Fibroblast of lung (primary cell): ENCODE measurements at regions not wholly inside any gene's neighbourhood (a gene's known extent, or its start where the extent isn't known, plus 50 kb on each side); places are given as distances from the start of the nearest gene placed in this dataset.

Experiments
- EZH2 ChIP-seq: IDR thresholded peaks from 2 replicates; pipeline ENCODE4 v1.5.1; 2012; ENCODE audit warnings: low read length, control low read depth, mild to moderate bottlenecking; ENCODE audit errors: missing control alignments
- TF ChIP-seq, protein P1 (sequence below), 2 donors: IDR thresholded peaks in 1 of 2; conservative IDR thresholded peaks in 1 of 2; 1 replicate in 1 of 2; 2 replicates in 1 of 2; pipeline ENCODE4 v1.5.1; 2011 to 2012; ENCODE audit warnings: low read length in 2 of 2, control low read depth in 1 of 2, inconsistent platforms in 1 of 2, low read depth in 1 of 2, mild to moderate bottlenecking in 1 of 2

DNA sequence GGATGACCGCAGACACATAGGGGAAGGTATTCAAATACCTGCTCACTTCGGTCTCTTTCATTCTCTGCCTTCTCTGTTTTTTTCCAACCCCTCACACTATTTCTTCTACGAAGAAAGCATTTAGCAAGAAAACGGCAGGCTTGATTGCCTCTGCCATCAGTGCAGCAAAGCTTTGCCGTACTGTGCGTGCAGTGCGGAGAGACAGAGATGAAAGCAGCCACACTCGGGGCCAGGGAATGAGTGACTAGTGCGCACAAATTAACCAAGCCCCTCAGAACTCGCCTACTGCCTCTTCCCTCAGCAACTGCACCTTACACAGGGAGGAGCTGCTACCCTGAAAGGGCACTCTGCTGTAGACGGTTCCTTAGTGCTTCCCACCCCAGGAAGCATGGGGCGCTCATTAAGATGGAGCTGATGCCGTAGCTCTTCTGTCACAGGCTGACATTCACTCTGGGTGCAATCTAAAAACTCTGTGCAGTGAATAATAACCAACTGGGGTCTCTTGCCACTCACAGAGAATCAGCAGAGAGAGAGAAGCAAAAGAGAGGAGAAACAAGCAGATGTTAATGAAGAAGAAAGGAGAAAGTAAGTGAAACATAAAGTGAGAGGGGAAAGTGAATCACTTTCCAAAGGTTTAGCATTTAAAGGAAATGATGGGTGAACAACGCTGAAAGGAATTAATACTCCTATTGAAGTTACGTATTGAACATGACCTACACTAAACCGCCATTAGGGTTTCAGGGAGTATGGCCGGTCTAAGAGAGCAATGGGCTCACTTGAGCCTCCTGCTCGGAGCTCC, 69.4 kb downstream of the GRIN2B start:
- TF ChIP-seq, protein P1, sequence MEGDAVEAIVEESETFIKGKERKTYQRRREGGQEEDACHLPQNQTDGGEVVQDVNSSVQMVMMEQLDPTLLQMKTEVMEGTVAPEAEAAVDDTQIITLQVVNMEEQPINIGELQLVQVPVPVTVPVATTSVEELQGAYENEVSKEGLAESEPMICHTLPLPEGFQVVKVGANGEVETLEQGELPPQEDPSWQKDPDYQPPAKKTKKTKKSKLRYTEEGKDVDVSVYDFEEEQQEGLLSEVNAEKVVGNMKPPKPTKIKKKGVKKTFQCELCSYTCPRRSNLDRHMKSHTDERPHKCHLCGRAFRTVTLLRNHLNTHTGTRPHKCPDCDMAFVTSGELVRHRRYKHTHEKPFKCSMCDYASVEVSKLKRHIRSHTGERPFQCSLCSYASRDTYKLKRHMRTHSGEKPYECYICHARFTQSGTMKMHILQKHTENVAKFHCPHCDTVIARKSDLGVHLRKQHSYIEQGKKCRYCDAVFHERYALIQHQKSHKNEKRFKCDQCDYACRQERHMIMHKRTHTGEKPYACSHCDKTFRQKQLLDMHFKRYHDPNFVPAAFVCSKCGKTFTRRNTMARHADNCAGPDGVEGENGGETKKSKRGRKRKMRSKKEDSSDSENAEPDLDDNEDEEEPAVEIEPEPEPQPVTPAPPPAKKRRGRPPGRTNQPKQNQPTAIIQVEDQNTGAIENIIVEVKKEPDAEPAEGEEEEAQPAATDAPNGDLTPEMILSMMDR (conservative IDR thresholded peaks at IDR 0.05 in 1 of 2, IDR thresholded peaks at IDR 0.05 in 1 of 2; ENCODE audit: low read depth in 1 of 2, low read length in 2 of 2) = no peak
- no peak for TF ChIP-seq EZH2
